ENCODE measurements at regions not wholly inside any gene's neighbourhood (a gene's known extent, or its start where the extent isn't known, plus 50 kb on each side); places are given as distances from the start of the nearest gene placed in this dataset.

- no peaks in the 10 kb centered on the region for H3K4me1 ChIP-seq (ENCODE audit: insufficient read depth, low read length)
- H3K4me3 ChIP-seq (ENCODE audit: low read length in 2 of 2): no peak overlapping the region
- H3K9me3 ChIP-seq (ENCODE audit: control insufficient read depth in 1 of 2, low read length in 2 of 2): no peaks in the 10 kb centered on the region
- H3K27ac ChIP-seq (ENCODE audit: low read depth, low read length): no peak overlapping the region
- no peak overlapping the region for H3K27ac Mint-ChIP-seq
- intact Hi-C loops (cut with micrococcal nuclease): no loop called here
- no peaks in the 10 kb centered on the region for H3K36me3 Mint-ChIP-seq
- no peak for DNase-seq
- ChIA-PET POLR2A (ENCODE audit: partially characterized antibody) (no interaction called here), CTCF (ENCODE audit: partially characterized antibody) (no interaction called here)
- H3K9me3 Mint-ChIP-seq: peaks cover 0 to 19% (median 7%) of the 10 kb centered on the region in 8 donors
- no peaks in the 10 kb centered on the region for H3K27me3 Mint-ChIP-seq
- H3K27me3 ChIP-seq (ENCODE audit: insufficient read depth, low read length): no peaks in the 10 kb centered on the region
- H3K36me3 ChIP-seq (ENCODE audit: insufficient read depth, low read length): no peaks in the 10 kb centered on the region
- H3K4me1 Mint-ChIP-seq: no peaks in the 10 kb centered on the region
- no peak overlapping the region for H3K4me3 Mint-ChIP-seq
These were observed 288.0 kb upstream of the BCHE start for GRCh38 chr3:166125179-166125578.

- ChIA-PET CTCF (ENCODE audit: partially characterized antibody) (no interaction called here), POLR2A (ENCODE audit: partially characterized antibody) (no interaction called here)
- peaks cover 0 to 16% (median 3%) of the 10 kb centered on the region in 8 donors for H3K9me3 Mint-ChIP-seq
- no peaks in the 10 kb centered on the region for H3K4me1 Mint-ChIP-seq
- H3K27me3 Mint-ChIP-seq: no peaks in the 10 kb centered on the region
- H3K4me1 ChIP-seq (ENCODE audit: insufficient read depth, low read length): no peaks in the 10 kb centered on the region
- no peaks in the 10 kb centered on the region for H3K9me3 ChIP-seq (ENCODE audit: control insufficient read depth in 1 of 2, low read length in 2 of 2)
- DNase-seq: no peak
- no peaks in the 10 kb centered on the region for H3K36me3 Mint-ChIP-seq
- intact Hi-C loops (cut with micrococcal nuclease): no loop called here
- no peak overlapping the region for H3K4me3 ChIP-seq (ENCODE audit: low read length in 2 of 2)
- no peaks in the 10 kb centered on the region for H3K27me3 ChIP-seq (ENCODE audit: insufficient read depth, low read length)
- no peaks in the 10 kb centered on the region for H3K36me3 ChIP-seq (ENCODE audit: insufficient read depth, low read length)
- H3K4me3 Mint-ChIP-seq: no peak overlapping the region
- H3K27ac Mint-ChIP-seq: no peak overlapping the region
- H3K27ac ChIP-seq (ENCODE audit: low read depth, low read length): no peak overlapping the region
These were observed 286.4 kb upstream of the BCHE start for GRCh38 chr3:166123576-166123975.

DNA sequence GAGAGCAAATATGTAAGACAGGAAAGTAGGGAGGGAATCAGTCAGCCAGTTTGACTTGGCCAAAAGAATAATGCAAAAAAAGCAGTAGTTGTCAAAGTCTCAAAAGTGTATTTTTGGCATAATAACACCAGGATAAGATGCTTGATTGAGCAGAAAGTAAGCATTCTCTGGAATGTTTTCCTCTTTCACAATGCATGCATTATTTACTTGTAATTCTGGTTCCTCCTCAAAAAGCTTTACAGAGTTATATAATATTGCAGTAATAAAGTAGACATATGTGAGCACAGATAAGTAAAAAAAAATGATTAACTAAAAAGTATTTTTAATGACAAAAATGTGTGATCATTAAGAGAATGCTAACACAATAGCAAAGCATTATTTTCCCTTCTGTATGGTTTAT, 285.9 kb upstream of the BCHE start:
- Histone ChIP-seq H3K27me3 (ENCODE audit: insufficient read depth, low read length) (no peaks in the 10 kb centered on the region), H3K27ac (ENCODE audit: low read depth, low read length) (no peak overlapping the region), H3K36me3 (ENCODE audit: insufficient read depth, low read length) (no peaks in the 10 kb centered on the region), H3K4me3 (ENCODE audit: low read length in 2 of 2) (no peak overlapping the region), H3K9me3 (ENCODE audit: control insufficient read depth in 1 of 2, low read length in 2 of 2) (no peaks in the 10 kb centered on the region), H3K4me1 (ENCODE audit: insufficient read depth, low read length) (no peaks in the 10 kb centered on the region)
- no peaks in the 10 kb centered on the region for H3K27me3 Mint-ChIP-seq
- H3K4me3 Mint-ChIP-seq: no peak overlapping the region
- peaks cover 0 to 18% (median 3%) of the 10 kb centered on the region in 8 donors for H3K9me3 Mint-ChIP-seq
- ChIA-PET POLR2A (ENCODE audit: partially characterized antibody) (no interaction called here), CTCF (ENCODE audit: partially characterized antibody) (no interaction called here)
- H3K27ac Mint-ChIP-seq: no peak overlapping the region
- no peaks in the 10 kb centered on the region for H3K36me3 Mint-ChIP-seq
- intact Hi-C loops (cut with micrococcal nuclease): no loop called here
- H3K4me1 Mint-ChIP-seq: no peaks in the 10 kb centered on the region
- no peak for DNase-seq

GRCh38 chr3:166118049-166118448, 280.8 kb upstream of the BCHE start:
- Mint-ChIP-seq H3K4me1 (no peaks in the 10 kb centered on the region), H3K9me3 (peaks cover 0 to 11% (median 4%) of the 10 kb centered on the region in 8 donors), H3K27ac (no peak overlapping the region), H3K36me3 (no peaks in the 10 kb centered on the region), H3K27me3 (no peaks in the 10 kb centered on the region), H3K4me3 (no peak overlapping the region)
- Histone ChIP-seq H3K36me3 (ENCODE audit: insufficient read depth, low read length) (no peaks in the 10 kb centered on the region), H3K4me3 (ENCODE audit: low read length in 2 of 2) (no peak overlapping the region), H3K27ac (ENCODE audit: low read depth, low read length) (no peak overlapping the region), H3K4me1 (ENCODE audit: insufficient read depth, low read length) (no peaks in the 10 kb centered on the region), H3K9me3 (ENCODE audit: control insufficient read depth in 1 of 2, low read length in 2 of 2) (no peaks in the 10 kb centered on the region), H3K27me3 (ENCODE audit: insufficient read depth, low read length) (no peaks in the 10 kb centered on the region)
- POLR2A ChIA-PET (ENCODE audit: partially characterized antibody): no interaction called here
- intact Hi-C loops (cut with micrococcal nuclease): no loop called here
- no peak for DNase-seq
- CTCF ChIA-PET (ENCODE audit: partially characterized antibody): no interaction called here

GRCh38 chr3:166114448-166114847, 277.2 kb upstream of the BCHE start:
- H3K27ac Mint-ChIP-seq: no peak overlapping the region
- Histone ChIP-seq H3K27me3 (ENCODE audit: insufficient read depth, low read length) (no peaks in the 10 kb centered on the region), H3K36me3 (ENCODE audit: insufficient read depth, low read length) (no peaks in the 10 kb centered on the region), H3K4me1 (ENCODE audit: insufficient read depth, low read length) (no peaks in the 10 kb centered on the region), H3K4me3 (ENCODE audit: low read length in 2 of 2) (no peak overlapping the region), H3K27ac (ENCODE audit: low read depth, low read length) (no peak overlapping the region), H3K9me3 (ENCODE audit: control insufficient read depth in 1 of 2, low read length in 2 of 2) (no peaks in the 10 kb centered on the region)
- ChIA-PET CTCF (ENCODE audit: partially characterized antibody) (no interaction called here), POLR2A (ENCODE audit: partially characterized antibody) (no interaction called here)
- H3K27me3 Mint-ChIP-seq: no peaks in the 10 kb centered on the region
- intact Hi-C loops (cut with micrococcal nuclease): no loop called here
- H3K4me3 Mint-ChIP-seq: no peak overlapping the region
- H3K4me1 Mint-ChIP-seq: no peaks in the 10 kb centered on the region
- no peak for DNase-seq
- H3K9me3 Mint-ChIP-seq: peaks cover 0 to 13% (median 10%) of the 10 kb centered on the region in 8 donors
- peaks cover 0 to 1% of the 10 kb centered on the region in 2 donors for H3K36me3 Mint-ChIP-seq

DNA sequence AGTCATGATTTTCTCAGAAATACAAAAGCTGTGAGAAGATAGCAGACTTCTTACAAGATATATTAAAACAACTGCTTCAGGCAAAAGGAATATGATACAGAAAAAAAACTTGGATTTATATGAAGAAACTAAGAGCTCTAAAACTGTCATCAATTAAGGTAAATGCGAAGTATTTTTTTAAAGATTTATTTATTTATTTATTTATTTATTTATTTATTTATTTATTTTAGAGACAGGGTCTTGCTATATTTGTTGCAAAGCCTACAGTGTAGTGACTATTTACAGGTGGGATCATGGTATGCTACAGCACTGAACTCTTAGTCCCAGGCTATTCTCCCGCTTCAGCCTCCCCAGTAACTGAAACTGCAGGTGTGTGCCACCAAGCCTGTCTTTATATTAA, 274.3 kb upstream of the BCHE start:
- Histone ChIP-seq H3K27me3 (ENCODE audit: insufficient read depth, low read length) (no peaks in the 10 kb centered on the region), H3K4me3 (ENCODE audit: low read length in 2 of 2) (no peak overlapping the region), H3K9me3 (ENCODE audit: control insufficient read depth in 1 of 2, low read length in 2 of 2) (no peaks in the 10 kb centered on the region), H3K27ac (ENCODE audit: low read depth, low read length) (no peak overlapping the region), H3K36me3 (ENCODE audit: insufficient read depth, low read length) (no peaks in the 10 kb centered on the region), H3K4me1 (ENCODE audit: insufficient read depth, low read length) (no peaks in the 10 kb centered on the region)
- ChIA-PET CTCF (ENCODE audit: partially characterized antibody) (no interaction called here), POLR2A (ENCODE audit: partially characterized antibody) (no interaction called here)
- Mint-ChIP-seq H3K27me3 (no peaks in the 10 kb centered on the region), H3K36me3 (peaks cover 0 to 1% of the 10 kb centered on the region in 2 donors), H3K9me3 (peaks cover 0 to 15% (median 9%) of the 10 kb centered on the region in 8 donors), H3K4me1 (no peaks in the 10 kb centered on the region), H3K4me3 (no peak overlapping the region), H3K27ac (no peak overlapping the region)
- intact Hi-C loops (cut with micrococcal nuclease): no loop called here
- DNase-seq: no peak

DNA sequence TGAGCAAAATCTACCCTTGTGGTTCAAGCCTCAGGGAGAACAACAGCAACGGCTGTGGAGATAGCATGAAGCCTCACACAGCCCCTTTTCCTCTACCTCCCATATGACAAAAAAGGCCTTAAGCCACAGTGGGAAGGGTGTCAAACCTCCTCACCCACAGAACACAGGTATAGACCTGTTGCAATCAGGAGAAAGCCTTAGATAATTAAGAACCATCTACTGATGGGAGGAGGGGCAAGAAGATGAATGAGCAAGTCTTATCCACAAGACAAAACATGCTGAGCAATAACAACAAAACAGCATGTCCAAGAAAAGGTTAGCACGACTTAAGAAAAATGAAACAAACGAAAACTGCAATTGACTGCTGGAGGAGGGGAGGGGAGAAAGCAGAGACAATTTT, 272.9 kb upstream of the BCHE start:
- Mint-ChIP-seq H3K4me3 (no peak overlapping the region), H3K4me1 (no peaks in the 10 kb centered on the region), H3K36me3 (peaks cover 0 to 1% of the 10 kb centered on the region in 2 donors), H3K27me3 (no peaks in the 10 kb centered on the region), H3K9me3 (peaks cover 0 to 15% (median 9%) of the 10 kb centered on the region in 8 donors), H3K27ac (peak overlapping the region in 1 of 7 donors; percentile 16)
- POLR2A ChIA-PET (ENCODE audit: partially characterized antibody): no interaction called here
- intact Hi-C loops (cut with micrococcal nuclease): no loop called here
- Histone ChIP-seq H3K27ac (ENCODE audit: low read depth, low read length) (no peak overlapping the region), H3K4me1 (ENCODE audit: insufficient read depth, low read length) (no peaks in the 10 kb centered on the region), H3K36me3 (ENCODE audit: insufficient read depth, low read length) (no peaks in the 10 kb centered on the region), H3K9me3 (ENCODE audit: control insufficient read depth in 1 of 2, low read length in 2 of 2) (no peaks in the 10 kb centered on the region), H3K27me3 (ENCODE audit: insufficient read depth, low read length) (no peaks in the 10 kb centered on the region), H3K4me3 (ENCODE audit: low read length in 2 of 2) (no peak overlapping the region)
- CTCF ChIA-PET (ENCODE audit: partially characterized antibody): no interaction called here
- no peak for DNase-seq

GRCh38 chr3:166104938-166105337, 267.7 kb upstream of the BCHE start:
- DNase-seq: no peak
- H3K9me3 ChIP-seq (ENCODE audit: control insufficient read depth in 1 of 2, low read length in 2 of 2): no peaks in the 10 kb centered on the region
- no peaks in the 10 kb centered on the region for H3K36me3 Mint-ChIP-seq
- H3K27me3 Mint-ChIP-seq: no peaks in the 10 kb centered on the region
- intact Hi-C loops (cut with micrococcal nuclease): no loop called here
- no peak overlapping the region for H3K4me3 Mint-ChIP-seq
- H3K4me1 ChIP-seq (ENCODE audit: insufficient read depth, low read length): no peaks in the 10 kb centered on the region
- ChIA-PET POLR2A (ENCODE audit: partially characterized antibody) (no interaction called here), CTCF (ENCODE audit: partially characterized antibody) (no interaction called here)
- no peak overlapping the region for H3K4me3 ChIP-seq (ENCODE audit: low read length in 2 of 2)
- no peak overlapping the region for H3K27ac ChIP-seq (ENCODE audit: low read depth, low read length)
- H3K9me3 Mint-ChIP-seq: peaks cover 2 to 7% (median 4%) of the 10 kb centered on the region in 8 donors
- no peaks in the 10 kb centered on the region for H3K4me1 Mint-ChIP-seq
- no peaks in the 10 kb centered on the region for H3K36me3 ChIP-seq (ENCODE audit: insufficient read depth, low read length)
- H3K27me3 ChIP-seq (ENCODE audit: insufficient read depth, low read length): no peaks in the 10 kb centered on the region
- H3K27ac Mint-ChIP-seq: no peak overlapping the region
